MCF 10A (cell line): ENCODE measurements at regions not wholly inside any gene's neighbourhood (a gene's known extent, or its start where the extent isn't known, plus 50 kb on each side); places are given as distances from the start of the nearest gene placed in this dataset.
"Not testable (repeated sequence)": the region's sequence is repeated elsewhere in the genome, so short reads cannot be mapped to it uniquely, and the experiment has no call there.

ENCODE experiments used
- BruUV-seq: library from RNA; stranded (reverse); fragments of 400-500 nt; replicated peaks from 2 replicates; lab custom pipeline; 2021; lab: Mats Ljungman, UMichigan
- CTCF ChIA-PET: fragments of 300-600 bp; sonication (Branson Sonifier 250); formaldehyde crosslinking; extraction: SDS; loops from one replicate; lab custom pipeline; 2021; ENCODE audit warnings: antibody characterized with exemption, inconsistent platforms; lab: Yijun Ruan, JAX
- POLR2A ChIA-PET: fragments of 300-600, 350-650 bp; sonication (Branson Sonifier 250); formaldehyde crosslinking; extraction: SDS; loops from one replicate; lab custom pipeline; 2020; ENCODE audit warnings: antibody characterized with exemption, inconsistent platforms; lab: Yijun Ruan, JAX
- DNase-seq: peaks from one replicate; pipeline ENCODE4 v3.0.0-alpha.2; 2018; ENCODE audit not compliant: unreplicated experiment
- H3K27ac Mint-ChIP-seq: one replicate; pipeline ENCODE4 v1.8.0; 2022; ENCODE audit warnings: mild to moderate bottlenecking, low read depth, mixed read lengths; ENCODE audit not compliant: unreplicated experiment
- H3K27me3 Mint-ChIP-seq: one replicate; pipeline ENCODE4 v1.8.0; 2022; ENCODE audit warnings: mixed read lengths; ENCODE audit not compliant: insufficient read depth, unreplicated experiment
- H3K36me3 Mint-ChIP-seq: one replicate; pipeline ENCODE4 v1.8.0; 2022; ENCODE audit warnings: mild to moderate bottlenecking, moderate library complexity, mixed read lengths; ENCODE audit not compliant: insufficient read depth, unreplicated experiment
- H3K4me1 Mint-ChIP-seq: one replicate; pipeline ENCODE4 v1.8.0; 2022; ENCODE audit warnings: mixed read lengths; ENCODE audit not compliant: insufficient read depth, unreplicated experiment
- H3K4me3 Mint-ChIP-seq: one replicate; pipeline ENCODE4 v1.8.0; 2022; ENCODE audit warnings: mild to moderate bottlenecking, moderate library complexity, mixed read lengths; ENCODE audit not compliant: unreplicated experiment
- H3K9me3 Mint-ChIP-seq: one replicate; pipeline ENCODE4 v1.8.0; 2022; ENCODE audit warnings: mixed read lengths; ENCODE audit not compliant: unreplicated experiment
- intact Hi-C: fragments of 100-400 bp; cut with micrococcal nuclease; formaldehyde crosslinking; loops from 2 replicates; pipeline ENCODE4 v1.14.1; 2022

DNA sequence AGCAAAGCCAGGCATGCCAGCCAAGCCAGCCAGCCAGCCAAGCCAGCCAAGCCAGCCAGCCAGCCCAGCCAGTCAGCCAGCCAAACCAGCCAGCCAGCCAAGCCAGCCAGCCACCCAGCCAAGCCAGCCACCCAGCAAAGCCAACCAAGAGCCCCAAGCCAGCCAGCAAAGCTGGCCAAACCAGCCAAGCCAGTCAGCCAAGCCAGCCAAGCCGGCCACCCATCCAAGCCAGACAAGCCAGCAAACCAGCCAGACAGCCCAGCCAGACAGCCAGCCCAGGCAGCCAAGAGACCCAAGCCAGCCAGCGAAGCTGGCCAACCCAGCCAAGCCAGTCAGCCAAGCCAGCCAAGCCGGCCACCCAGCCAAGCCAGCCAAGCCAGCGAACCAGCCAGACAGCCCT is 338.3 kb upstream of the PLGLB2 start:
- DNase-seq, H3K27me3 Mint-ChIP-seq, H3K36me3 Mint-ChIP-seq, CTCF ChIA-PET, H3K4me3 Mint-ChIP-seq, H3K9me3 Mint-ChIP-seq, BruUV-seq, H3K4me1 Mint-ChIP-seq, POLR2A ChIA-PET, H3K27ac Mint-ChIP-seq, intact Hi-C loops: not testable (repeated sequence)

DNA sequence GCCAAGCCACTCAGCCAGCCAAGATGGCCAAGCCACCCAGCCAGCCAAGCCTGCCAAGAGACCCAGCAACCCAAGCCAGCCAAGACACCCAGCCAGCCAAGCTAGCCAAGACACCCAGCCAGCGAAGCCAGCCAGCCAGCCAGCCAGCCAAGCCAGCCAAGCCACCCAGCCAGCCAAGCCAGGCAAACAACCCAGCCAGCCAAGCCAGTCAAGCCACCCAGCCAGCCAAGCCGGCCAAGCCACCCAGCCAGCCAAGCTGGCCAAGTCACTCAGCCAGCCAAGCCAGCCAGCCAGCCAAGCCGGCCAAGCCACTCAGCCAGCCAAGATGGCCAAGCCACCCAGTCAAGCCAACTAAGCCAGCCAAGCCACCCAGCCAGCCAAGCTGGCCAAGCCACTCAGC is 337.5 kb upstream of the PLGLB2 start:
- H3K27me3 Mint-ChIP-seq, H3K36me3 Mint-ChIP-seq, H3K4me3 Mint-ChIP-seq, H3K4me1 Mint-ChIP-seq, POLR2A ChIA-PET, H3K27ac Mint-ChIP-seq, intact Hi-C loops, H3K9me3 Mint-ChIP-seq, CTCF ChIA-PET, DNase-seq, BruUV-seq: not testable (repeated sequence)

DNA sequence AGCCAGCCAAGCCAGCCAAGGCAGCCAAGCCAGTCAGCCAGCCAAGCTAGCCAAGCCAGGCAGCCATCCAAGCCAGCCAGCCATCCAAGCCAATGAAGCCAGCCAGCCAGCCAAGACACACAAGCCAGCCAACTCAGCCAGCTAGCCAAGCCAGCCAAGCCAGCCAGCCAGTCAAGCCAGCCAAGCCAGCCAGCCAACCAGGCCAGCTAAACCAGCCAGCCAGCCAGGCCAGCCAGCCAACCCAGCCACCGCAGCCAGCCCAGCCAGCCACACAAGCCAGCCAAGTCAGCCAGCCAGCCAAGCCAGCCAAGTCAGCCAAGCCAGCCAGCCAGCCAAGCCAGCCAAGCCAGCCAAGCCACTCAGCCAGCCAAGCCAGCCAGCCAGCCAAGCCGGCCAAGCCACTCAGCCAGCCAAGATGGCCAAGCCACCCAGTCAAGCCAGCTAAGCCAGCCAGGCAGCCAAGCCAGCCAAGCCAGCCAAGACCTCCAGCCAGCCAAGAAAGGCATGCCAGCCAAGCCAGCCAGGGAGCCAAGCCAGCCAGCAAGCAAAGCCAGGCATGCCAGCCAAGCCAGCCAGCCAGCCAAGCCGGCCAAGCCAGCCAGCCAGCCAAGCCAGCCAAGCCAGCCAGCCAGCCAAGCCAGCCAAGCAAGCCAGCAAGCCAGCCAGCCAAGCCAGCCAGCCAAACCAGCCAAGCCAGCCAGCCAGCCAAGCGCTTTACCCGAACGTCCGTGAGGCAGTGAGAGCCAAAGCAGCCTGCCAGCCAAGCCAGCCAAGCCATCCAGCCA is 335.7 kb upstream of the PLGLB2 start:
- H3K9me3 Mint-ChIP-seq, POLR2A ChIA-PET, H3K4me3 Mint-ChIP-seq: not testable (repeated sequence)

DNA sequence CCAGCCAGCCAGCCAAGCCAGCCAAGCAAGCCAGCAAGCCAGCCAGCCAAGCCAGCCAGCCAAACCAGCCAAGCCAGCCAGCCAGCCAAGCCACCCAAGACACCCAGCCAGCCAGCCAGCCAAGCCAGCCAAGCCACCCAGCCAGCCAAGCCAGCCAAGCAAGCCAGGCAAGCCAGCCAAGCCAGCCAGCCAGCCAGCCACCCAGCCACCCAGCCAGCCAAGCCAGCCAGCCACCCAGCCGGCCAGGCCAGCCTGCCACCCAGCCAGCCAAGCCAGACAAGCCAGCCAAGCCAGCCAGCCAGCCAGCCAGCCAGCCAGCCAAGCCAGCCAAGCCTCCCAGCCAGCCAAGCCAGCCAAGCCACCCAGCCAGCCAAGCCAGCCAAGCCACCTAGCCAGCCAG is 333.6 kb upstream of the PLGLB2 start:
- DNase-seq, intact Hi-C loops, H3K9me3 Mint-ChIP-seq, H3K4me3 Mint-ChIP-seq, H3K27ac Mint-ChIP-seq, CTCF ChIA-PET, H3K27me3 Mint-ChIP-seq, POLR2A ChIA-PET, H3K4me1 Mint-ChIP-seq, H3K36me3 Mint-ChIP-seq, BruUV-seq: not testable (repeated sequence)

More for the DNA sequence above, 335.7 kb upstream of the PLGLB2 start:
- H3K36me3 Mint-ChIP-seq, intact Hi-C loops, BruUV-seq, H3K27me3 Mint-ChIP-seq, DNase-seq, H3K27ac Mint-ChIP-seq, H3K4me1 Mint-ChIP-seq, CTCF ChIA-PET: not testable (repeated sequence)

DNA sequence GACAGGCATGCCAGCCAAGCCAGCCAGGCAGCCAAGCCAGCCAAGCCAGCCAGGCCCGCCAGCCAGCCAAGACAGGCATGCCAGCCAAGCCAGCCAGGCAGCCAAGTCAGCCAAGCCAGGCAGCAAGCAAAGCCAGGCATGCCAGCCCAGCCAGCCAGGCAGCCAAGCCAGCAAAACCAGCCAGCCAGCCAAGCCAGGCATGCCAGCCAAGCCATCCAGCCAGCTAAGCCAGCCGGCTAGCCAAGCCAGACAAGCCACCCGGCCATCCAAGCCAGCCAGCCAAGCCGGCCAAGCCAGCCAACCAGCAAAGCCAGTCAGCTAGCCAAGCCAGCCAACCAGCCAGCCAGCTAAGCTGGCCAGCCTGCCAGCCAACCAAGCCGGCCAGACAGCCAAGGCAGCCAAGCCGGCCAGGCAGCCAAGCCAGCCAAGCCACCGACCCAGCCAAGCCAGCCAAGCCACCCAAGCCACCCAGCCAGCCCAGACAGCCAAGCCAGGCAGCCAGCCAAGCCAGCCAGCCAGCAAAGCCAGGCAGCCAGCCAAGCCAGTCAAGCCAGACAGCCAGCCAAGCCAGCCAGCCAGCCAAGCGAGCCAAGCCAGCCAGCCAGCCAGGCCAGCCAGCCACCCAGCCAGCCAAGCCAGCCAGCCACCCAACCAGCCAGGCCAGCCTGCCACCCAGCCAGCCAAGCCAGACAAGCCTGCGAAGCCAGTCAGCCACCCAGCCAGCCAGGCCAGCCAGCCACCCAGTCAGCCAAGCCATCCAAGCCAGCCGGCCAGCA is 332.9 kb upstream of the PLGLB2 start:
- H3K36me3 Mint-ChIP-seq, BruUV-seq, CTCF ChIA-PET, DNase-seq, H3K4me3 Mint-ChIP-seq, H3K4me1 Mint-ChIP-seq, H3K9me3 Mint-ChIP-seq, H3K27ac Mint-ChIP-seq, intact Hi-C loops, H3K27me3 Mint-ChIP-seq, POLR2A ChIA-PET: not testable (repeated sequence)

DNA sequence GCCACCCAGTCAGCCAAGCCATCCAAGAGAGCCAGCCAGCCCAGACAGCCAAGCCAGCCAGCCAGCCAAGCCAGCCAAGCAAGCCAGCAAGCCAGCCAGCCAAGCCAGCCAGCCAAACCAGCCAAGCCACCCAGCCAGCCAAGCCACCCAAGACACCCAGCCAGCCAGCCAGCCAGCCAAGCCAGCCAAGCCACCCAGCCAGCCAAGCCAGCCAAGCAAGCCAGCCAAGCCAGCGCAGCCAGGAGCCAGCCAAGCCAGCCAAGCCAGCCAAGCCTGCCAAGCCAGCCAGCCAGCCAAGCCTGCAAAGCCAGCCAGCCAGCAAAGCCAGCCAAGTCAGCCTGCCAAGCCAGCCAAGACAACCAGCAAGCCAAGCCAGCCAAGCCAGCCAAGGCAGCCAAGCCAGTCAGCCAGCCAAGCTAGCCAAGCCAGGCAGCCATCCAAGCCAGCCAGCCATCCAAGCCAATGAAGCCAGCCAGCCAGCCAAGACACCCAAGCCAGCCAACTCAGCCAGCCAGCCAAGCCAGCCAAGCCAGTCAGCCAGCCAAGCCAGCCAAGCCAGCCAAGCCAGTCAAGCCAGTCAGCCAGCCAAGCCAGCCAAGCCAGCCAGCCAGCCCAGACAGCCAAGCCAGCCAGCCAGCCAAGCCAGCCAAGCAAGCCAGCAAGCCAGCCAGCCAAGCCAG is 332.2 kb upstream of the PLGLB2 start:
- H3K27me3 Mint-ChIP-seq, CTCF ChIA-PET, H3K27ac Mint-ChIP-seq, DNase-seq, POLR2A ChIA-PET, BruUV-seq, H3K4me3 Mint-ChIP-seq, H3K36me3 Mint-ChIP-seq, H3K9me3 Mint-ChIP-seq, H3K4me1 Mint-ChIP-seq, intact Hi-C loops: not testable (repeated sequence)

DNA sequence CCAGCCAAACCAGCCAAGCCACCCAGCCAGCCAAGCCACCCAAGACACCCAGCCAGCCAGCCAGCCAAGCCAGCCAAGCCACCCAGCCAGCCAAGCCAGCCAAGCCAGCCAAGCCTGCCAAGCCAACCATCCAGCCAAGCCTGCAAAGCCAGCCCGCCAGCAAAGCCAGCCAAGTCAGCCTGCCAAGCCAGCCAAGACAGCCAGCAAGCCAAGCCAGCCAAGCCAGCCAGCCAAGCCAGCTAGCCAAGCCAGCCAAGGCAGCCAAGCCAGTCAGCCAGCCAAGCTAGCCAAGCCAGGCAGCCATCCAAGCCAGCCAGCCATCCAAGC is 331.7 kb upstream of the PLGLB2 start:
- BruUV-seq, CTCF ChIA-PET, H3K9me3 Mint-ChIP-seq, H3K27ac Mint-ChIP-seq, H3K4me3 Mint-ChIP-seq, POLR2A ChIA-PET, DNase-seq, H3K4me1 Mint-ChIP-seq, intact Hi-C loops, H3K27me3 Mint-ChIP-seq, H3K36me3 Mint-ChIP-seq: not testable (repeated sequence)

DNA sequence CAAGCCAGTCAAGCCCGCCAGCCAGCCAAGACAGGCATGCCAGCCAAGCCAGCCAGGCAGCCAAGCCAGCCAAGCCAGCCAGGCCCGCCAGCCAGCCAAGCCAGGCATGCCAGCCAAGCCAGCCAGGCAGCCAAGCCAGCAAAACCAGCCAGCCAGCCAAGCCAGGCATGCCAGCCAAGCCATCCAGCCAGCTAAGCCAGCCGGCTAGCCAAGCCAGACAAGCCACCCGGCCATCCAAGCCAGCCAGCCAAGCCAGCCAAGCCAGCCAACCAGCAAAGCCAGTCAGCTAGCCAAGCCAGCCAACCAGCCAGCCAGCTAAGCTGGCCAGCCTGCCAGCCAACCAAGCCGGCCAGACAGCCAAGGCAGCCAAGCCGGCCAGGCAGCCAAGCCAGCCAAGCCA is 330.7 kb upstream of the PLGLB2 start:
- H3K36me3 Mint-ChIP-seq, H3K9me3 Mint-ChIP-seq, CTCF ChIA-PET, BruUV-seq, H3K27ac Mint-ChIP-seq, DNase-seq, H3K4me3 Mint-ChIP-seq, H3K4me1 Mint-ChIP-seq, intact Hi-C loops, H3K27me3 Mint-ChIP-seq: not testable (repeated sequence)
- POLR2A ChIA-PET = interaction anchor here (0.6 kb wide), 1 partner anchor 13 kb away, joined by 3 read pairs; no protein-coding TSS in a partner anchor
